ENCODE measurements at regions not wholly inside any gene's neighbourhood (a gene's known extent, or its start where the extent isn't known, plus 50 kb on each side); places are given as distances from the start of the nearest gene placed in this dataset.
"Not testable (repeated sequence)": the region's sequence is repeated elsewhere in the genome, so short reads cannot be mapped to it uniquely, and the experiment has no call there.

DNA sequence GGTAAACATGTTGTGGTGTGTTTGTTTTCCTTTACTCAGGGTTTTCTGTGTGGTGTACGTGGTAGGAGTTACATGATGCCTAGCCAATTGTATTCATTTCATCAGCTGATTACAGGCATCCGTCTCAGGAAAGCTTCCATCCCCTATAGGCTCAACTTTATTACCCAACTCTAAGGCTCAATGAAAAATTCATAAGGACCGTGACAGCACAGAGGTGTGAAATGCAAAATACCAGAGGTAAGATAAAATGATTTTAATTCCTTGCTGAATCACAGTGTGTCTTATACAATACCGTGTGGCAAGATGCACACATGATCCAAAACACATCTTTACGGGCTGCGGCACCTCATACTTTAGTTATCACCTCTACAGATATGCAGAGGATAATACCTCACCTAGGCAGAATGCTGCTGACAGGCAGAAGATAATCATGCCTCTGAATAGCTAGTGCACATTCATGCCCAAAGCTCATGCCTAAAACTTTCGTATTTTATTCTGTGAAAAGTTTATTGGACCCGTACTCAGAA lies 87.2 kb upstream of the DIO2 start:
- no peak overlapping the region for H3K4me2 ChIP-seq (ENCODE audit: low read depth, low read length, poor library complexity, severe bottlenecking)
- no peak overlapping the region for H2AFZ ChIP-seq (ENCODE audit: low read depth, low read length, severe bottlenecking)
- peaks cover 8% of the 10 kb centered on the region; the same call in 1 of the 2 replicates for H3K9me2 ChIP-seq (replicated peaks; ENCODE audit: insufficient read depth, low read length)
- no peaks in the 10 kb centered on the region for H3K36me3 ChIP-seq (ENCODE audit: low read length)
- no peaks in the 10 kb centered on the region for H3K27me3 ChIP-seq (ENCODE audit: low read length)
- H4K20me1 ChIP-seq (ENCODE audit: low read depth, low read length): no peaks in the 10 kb centered on the region
- no peak overlapping the region for H3K27ac ChIP-seq (ENCODE audit: low read depth, low read length)
- H3K9ac ChIP-seq (ENCODE audit: low read length): no peak overlapping the region
- H3K79me2 ChIP-seq (ENCODE audit: insufficient read depth, low read length): no peaks in the 10 kb centered on the region
- H3K4me3 ChIP-seq (ENCODE audit: insufficient read depth, low read length, poor library complexity, severe bottlenecking): no peak overlapping the region
- no peaks in the 10 kb centered on the region for H3F3A ChIP-seq (ENCODE audit: insufficient read depth)
- no peaks in the 10 kb centered on the region for H3K9me3 ChIP-seq (ENCODE audit: insufficient read depth, low read length)
- no peak for TF ChIP-seq CTCF (IDR thresholded peaks at IDR 0.05; ENCODE audit: insufficient read depth, low read length, poor library complexity, severe bottlenecking)
- TF ChIP-seq EZH2phosphoT487 (conservative IDR thresholded peaks at IDR 0.05; ENCODE audit: low read length): no peak

DNA sequence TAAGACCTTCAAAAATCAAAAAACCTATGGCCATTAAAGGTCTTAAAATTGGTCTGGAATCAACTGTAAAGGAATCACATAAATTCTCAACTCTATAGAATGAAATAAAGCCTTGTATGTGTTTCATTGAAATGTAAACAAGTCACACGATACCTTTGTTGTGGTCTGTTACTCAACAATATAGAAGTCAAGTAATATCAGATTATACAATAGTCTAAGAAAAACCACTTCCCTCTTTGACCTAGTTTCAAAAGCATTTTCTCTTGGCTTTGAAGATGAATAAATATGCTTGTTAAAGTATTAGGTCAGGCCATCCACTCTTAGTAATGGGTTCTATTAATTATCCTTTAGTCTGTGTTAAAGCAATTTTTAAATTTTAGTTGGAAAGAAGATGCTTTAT lies 79.8 kb upstream of the DIO2 start:
- TF ChIP-seq EZH2phosphoT487 (conservative IDR thresholded peaks at IDR 0.05; ENCODE audit: low read length) (no peak), CTCF (IDR thresholded peaks at IDR 0.05; ENCODE audit: insufficient read depth, low read length, poor library complexity, severe bottlenecking) (no peak)
- Histone ChIP-seq H3K9me3 (ENCODE audit: insufficient read depth, low read length) (no peaks in the 10 kb centered on the region), H3K4me3 (ENCODE audit: insufficient read depth, low read length, poor library complexity, severe bottlenecking) (no peak overlapping the region), H3F3A (ENCODE audit: insufficient read depth) (no peaks in the 10 kb centered on the region), H3K9ac (ENCODE audit: low read length) (no peak overlapping the region), H3K27ac (ENCODE audit: low read depth, low read length) (no peak overlapping the region), H2AFZ (ENCODE audit: low read depth, low read length, severe bottlenecking) (no peak overlapping the region), H3K79me2 (ENCODE audit: insufficient read depth, low read length) (no peaks in the 10 kb centered on the region), H4K20me1 (ENCODE audit: low read depth, low read length) (no peaks in the 10 kb centered on the region), H3K9me2 (replicated peaks; ENCODE audit: insufficient read depth, low read length) (no peaks in the 10 kb centered on the region; the same call in 1 of the 2 replicates), H3K36me3 (ENCODE audit: low read length) (no peaks in the 10 kb centered on the region), H3K4me2 (ENCODE audit: low read depth, low read length, poor library complexity, severe bottlenecking) (no peak overlapping the region), H3K27me3 (ENCODE audit: low read length) (no peaks in the 10 kb centered on the region)

DNA sequence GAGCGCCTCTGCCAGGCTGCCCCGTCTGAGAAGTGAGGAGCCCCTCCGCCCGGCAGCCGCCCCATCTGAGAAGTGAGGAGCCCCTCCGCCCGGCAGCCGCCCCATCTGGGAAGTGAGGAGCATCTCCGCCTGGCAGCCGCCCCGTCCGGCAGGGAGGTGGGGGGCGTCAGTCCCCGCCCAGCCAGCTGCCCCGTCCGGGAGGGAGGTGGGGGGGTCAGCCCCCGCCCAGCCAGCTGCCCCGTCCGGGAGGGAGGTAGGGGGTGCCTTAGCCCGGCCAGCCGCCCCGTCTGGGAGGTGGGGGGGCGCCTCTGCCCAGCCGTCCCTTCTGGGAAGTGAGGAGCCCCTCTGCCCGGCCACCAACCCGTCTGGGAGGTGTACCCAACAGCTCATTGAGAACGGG lies 75.4 kb upstream of the DIO2 start:
- not testable (repeated sequence) for H4K20me1 ChIP-seq (ENCODE audit: low read depth, low read length); H3F3A ChIP-seq (ENCODE audit: insufficient read depth); H2AFZ ChIP-seq (ENCODE audit: low read depth, low read length, severe bottlenecking); H3K79me2 ChIP-seq (ENCODE audit: insufficient read depth, low read length); H3K9me3 ChIP-seq (ENCODE audit: insufficient read depth, low read length); H3K27ac ChIP-seq (ENCODE audit: low read depth, low read length); H3K36me3 ChIP-seq (ENCODE audit: low read length); H3K27me3 ChIP-seq (ENCODE audit: low read length); H3K9me2 ChIP-seq (replicated peaks; ENCODE audit: insufficient read depth, low read length); H3K4me2 ChIP-seq (ENCODE audit: low read depth, low read length, poor library complexity, severe bottlenecking); H3K4me3 ChIP-seq (ENCODE audit: insufficient read depth, low read length, poor library complexity, severe bottlenecking); H3K9ac ChIP-seq (ENCODE audit: low read length)

- Histone ChIP-seq H3K27me3 (ENCODE audit: low read length) (no peaks in the 10 kb centered on the region), H3K4me3 (ENCODE audit: insufficient read depth, low read length, poor library complexity, severe bottlenecking) (no peak overlapping the region), H4K20me1 (ENCODE audit: low read depth, low read length) (no peaks in the 10 kb centered on the region), H3K9ac (ENCODE audit: low read length) (no peak overlapping the region), H3K4me2 (ENCODE audit: low read depth, low read length, poor library complexity, severe bottlenecking) (no peak overlapping the region), H3K9me3 (ENCODE audit: insufficient read depth, low read length) (no peaks in the 10 kb centered on the region), H2AFZ (ENCODE audit: low read depth, low read length, severe bottlenecking) (no peak overlapping the region), H3K9me2 (replicated peaks; ENCODE audit: insufficient read depth, low read length) (no peaks in the 10 kb centered on the region), H3K79me2 (ENCODE audit: insufficient read depth, low read length) (no peaks in the 10 kb centered on the region), H3F3A (ENCODE audit: insufficient read depth) (no peaks in the 10 kb centered on the region), H3K36me3 (ENCODE audit: low read length) (no peaks in the 10 kb centered on the region), H3K27ac (ENCODE audit: low read depth, low read length) (no peak overlapping the region)
- no peak for TF ChIP-seq CTCF (IDR thresholded peaks at IDR 0.05; ENCODE audit: insufficient read depth, low read length, poor library complexity, severe bottlenecking)
- TF ChIP-seq EZH2phosphoT487 (conservative IDR thresholded peaks at IDR 0.05; ENCODE audit: low read length): no peak
Observed at GRCh38 chr14:80278293-80279023, 67.2 kb upstream of the DIO2 start.
